DMS 273 treated with DMSO at 0.1 percent for 48 hours (cell line): ENCODE measurements at regions not wholly inside any gene's neighbourhood (a gene's known extent, or its start where the extent isn't known, plus 50 kb on each side); places are given as distances from the start of the nearest gene placed in this dataset.
"Not testable (repeated sequence)": the region's sequence is repeated elsewhere in the genome, so short reads cannot be mapped to it uniquely, and the experiment has no call there.

Experiments used
- DNase-seq: peaks from one replicate; lab custom pipeline; 2025; lab: John Stamatoyannopoulos, UW

- no peak for DNase-seq
These were observed 344.9 kb downstream of the DCDC2C start for GRCh38 chr2:4047961-4048891.

GRCh38 chr2:4049463-4049862 is 346.1 kb downstream of the DCDC2C start:
- DNase-seq, result no peak

DNA sequence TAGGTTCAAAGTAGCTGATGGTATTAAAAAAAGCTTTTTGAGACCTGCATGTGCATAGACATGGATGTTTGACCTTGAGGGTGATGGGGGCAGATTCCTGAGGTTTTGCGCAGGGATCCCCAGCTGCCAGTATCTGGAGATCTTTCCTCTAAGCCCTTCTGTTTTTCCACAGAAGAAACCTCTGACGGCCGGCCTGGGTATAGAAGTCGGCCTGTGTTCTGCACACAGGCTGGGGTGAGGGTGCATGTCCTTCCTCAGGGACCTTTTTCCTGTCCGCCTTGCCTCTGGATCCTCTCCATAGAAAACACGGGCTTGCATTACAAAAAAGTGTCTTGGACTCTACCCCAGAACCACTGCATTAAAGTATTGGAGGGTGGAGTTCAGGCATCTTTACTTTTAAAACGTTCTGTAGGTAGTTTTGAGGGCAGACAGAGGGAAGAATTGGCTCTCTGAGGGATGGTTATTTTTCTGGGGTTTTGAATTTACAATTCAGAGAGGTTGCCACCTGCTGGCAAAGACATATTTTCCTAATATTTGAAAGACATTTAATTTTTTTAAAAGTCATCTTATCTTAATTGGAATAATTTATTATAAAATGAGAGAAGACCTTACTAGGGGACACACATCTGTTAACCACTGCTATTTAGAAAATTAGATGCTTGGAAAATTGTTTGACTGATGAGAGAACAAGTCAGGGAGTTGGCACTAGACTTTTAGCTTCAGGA is 350.6 kb downstream of the DCDC2C start:
- DNase-seq, result no peak

DNA sequence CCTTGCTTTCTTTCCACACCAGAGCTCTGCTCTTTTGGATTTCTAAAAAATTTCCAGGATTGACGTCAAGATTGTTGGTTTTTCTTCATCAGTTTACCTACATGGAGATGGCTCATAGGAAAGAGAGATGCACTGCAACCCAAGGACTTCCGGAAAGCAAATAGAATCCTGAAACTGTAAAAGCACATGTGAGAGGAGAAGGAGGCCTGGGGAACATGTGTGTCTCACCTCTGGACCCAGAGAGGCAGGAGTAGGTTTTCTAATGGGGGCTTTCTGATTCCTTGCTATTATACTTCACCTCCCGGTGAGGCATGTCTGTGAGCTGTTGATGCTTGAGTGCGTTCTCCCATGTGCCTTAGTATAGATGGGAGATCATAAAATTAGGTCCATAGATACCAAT is 362.8 kb downstream of the DCDC2C start:
- DNase-seq, result no peak

GRCh38 chr2:4073026-4073569 is 369.7 kb downstream of the DCDC2C start:
- no peak for DNase-seq

GRCh38 chr2:4077017-4077416 is 373.6 kb downstream of the DCDC2C start:
- no peak for DNase-seq

DNA sequence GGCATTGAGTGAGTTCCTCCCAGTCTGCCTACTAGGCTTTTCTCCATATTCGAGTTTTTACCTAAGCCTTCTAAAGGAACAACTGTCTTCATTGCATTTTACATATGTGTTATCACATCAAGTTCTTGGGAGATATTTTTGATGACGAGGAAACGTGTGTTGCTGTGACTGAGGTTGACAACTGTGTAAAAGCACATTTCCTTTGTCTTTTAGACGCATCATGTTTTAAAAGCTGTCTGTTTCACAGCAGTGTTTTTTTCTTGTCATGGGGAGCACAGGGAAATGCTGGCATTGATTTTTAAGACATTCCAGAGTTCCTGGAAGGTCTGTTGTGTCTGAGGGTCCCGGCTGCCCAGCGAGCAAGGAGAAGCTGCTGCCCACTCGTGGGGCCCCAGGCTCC is 381.8 kb downstream of the DCDC2C start:
- DNase-seq, result no peak

- no peak for DNase-seq
These were observed 387.6 kb downstream of the DCDC2C start for GRCh38 chr2:4090668-4091630.

DNA sequence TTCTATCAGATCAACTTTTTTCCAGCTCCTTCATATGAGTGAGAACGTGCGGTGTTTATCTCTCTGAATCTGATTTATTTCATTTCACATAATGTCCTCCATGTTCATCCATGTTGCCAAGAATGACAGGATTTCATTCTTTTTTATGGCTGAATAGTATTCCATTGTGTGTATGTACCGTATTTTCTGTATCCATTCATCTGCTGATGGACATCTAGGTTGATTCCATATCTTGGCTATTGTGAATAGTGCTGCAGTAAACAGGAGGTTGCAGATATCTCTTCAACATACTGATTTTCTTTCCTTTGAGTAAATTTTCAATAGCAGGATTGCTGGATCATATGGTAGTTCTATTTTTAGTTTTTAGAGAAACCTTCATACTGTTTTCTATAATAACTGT is 388.5 kb downstream of the DCDC2C start:
- no peak for DNase-seq

GRCh38 chr2:4094743-4095142 is 391.4 kb downstream of the DCDC2C start:
- no peak for DNase-seq

DNA sequence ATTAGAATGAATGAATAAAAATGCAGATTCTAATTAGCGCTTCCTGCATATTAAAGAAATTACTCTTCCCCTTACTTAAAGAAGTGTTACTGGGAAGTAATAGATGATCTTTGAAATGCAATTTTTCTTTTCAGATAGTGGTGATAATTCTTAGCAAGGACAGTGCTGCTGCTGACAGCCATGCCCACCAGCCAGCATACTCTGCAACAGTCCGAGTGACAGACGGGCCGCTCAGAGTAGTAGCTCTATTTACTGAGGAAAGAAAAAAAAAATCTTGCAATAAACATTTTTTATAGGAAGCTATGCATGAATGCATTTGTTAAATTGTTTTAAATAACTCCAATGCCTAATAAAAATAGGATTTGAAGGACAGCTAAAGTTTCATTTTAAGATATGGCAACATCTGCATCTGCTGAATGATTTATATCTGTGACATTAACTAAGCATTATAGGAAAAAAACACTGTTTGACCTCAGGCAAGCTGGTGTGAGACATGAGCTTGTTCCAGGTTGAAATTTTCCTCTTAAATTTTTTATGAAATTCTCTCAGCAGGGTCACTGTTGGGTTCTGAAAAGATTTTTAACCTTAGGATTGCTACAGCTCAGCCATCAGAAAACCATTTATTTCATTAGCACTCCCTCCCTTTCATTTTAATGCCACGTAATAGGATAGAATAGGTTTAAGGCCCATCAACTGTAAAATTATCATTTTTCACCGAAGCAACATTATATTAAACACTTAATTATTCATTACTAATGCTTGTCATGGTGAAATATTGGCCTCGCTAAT is 393.8 kb downstream of the DCDC2C start:
- no peak for DNase-seq

DNA sequence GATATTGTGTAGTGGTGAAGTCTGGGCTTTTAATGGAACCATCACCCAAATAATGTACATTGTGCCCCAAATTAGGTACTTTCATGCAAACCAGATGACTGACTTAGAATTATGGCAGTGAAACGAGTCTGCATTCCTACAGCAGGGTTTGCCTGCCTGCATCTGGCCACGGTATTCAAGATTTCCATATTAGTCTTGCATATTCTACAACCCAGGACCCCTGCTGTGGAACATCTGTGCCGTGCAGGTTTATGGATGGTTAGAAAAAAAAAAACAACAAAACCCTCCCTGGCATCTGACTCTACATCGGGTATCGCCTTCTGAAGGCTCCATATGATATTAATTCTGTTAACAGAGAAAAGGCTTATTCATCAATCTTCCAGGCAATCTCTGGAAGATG is 394.8 kb downstream of the DCDC2C start:
- peak; percentile 24 for DNase-seq

DNA sequence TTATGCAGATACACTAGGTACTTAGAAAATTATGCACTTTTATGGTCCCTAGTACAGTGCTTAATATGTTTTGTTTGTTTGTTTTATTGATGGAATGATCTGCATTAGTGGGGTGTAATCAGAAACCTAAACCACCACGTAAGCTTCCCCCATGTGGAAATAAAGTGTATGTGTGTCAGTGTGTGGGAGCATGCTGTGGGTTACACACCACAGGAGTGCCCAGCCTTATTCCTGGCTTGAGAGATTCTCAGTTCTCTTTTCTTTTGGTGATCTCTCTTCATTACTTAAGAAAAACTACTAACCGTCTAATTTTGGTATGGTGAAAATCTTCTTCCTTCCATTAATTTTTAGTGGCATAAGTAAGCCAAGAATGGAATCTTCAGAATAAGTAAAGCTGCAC is 398.6 kb downstream of the DCDC2C start:
- no peak for DNase-seq

- DNase-seq, result no peak
These were observed 403.8 kb downstream of the DCDC2C start for GRCh38 chr2:4107179-4107578.

DNA sequence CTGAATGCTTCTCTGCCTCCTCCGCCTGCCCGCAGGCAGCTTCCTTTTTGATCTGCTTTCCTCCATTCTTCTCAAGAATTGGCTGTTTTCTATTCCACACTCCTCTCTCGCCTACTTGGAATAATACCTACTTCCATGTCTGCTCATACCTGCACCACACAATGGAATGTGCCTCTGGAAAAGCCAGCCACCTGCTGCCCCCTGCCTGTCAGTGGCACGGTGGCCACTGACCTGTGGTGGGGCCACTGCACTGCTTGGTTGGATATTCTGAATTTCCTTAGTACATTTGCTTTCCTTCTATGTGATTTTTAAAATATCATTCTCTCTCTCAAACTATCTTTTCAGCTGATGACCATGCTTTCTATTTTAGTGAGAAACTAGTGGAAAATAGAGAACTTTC is 406.9 kb downstream of the DCDC2C start:
- DNase-seq, result no peak

- DNase-seq, result not testable (repeated sequence)
These were observed 412.1 kb downstream of the DCDC2C start for GRCh38 chr2:4115435-4115834.

- no peak for DNase-seq
These were observed 419.4 kb downstream of the DCDC2C start for GRCh38 chr2:4122726-4123125.

- DNase-seq, result no peak
These were observed 427.3 kb downstream of the DCDC2C start for GRCh38 chr2:4130651-4131050.

GRCh38 chr2:4134551-4135550 is 431.5 kb downstream of the DCDC2C start:
- no peak for DNase-seq

DNA sequence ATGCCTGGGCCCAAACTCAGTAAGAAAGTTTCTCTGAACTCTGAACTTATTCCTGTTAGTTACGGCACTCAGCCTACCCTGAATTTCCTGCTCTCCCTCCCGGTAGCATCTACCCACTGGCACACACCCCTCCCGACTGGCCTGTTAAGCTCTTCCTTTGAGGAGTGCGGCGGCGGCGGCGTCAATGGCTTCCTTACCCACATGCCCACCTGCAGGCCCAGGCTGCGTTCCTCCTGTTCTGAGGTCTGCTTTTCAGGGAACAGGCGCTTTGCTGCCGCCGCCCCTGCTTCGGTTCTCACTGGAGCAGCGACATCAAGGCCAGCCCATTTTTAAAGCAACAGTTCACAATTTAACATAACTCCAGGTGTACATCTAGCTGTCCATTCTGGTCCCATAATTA is 432.4 kb downstream of the DCDC2C start:
- DNase-seq, result no peak
